ENCODE measurements at regions not wholly inside any gene's neighbourhood (a gene's known extent, or its start where the extent isn't known, plus 50 kb on each side); places are given as distances from the start of the nearest gene placed in this dataset.

DNA sequence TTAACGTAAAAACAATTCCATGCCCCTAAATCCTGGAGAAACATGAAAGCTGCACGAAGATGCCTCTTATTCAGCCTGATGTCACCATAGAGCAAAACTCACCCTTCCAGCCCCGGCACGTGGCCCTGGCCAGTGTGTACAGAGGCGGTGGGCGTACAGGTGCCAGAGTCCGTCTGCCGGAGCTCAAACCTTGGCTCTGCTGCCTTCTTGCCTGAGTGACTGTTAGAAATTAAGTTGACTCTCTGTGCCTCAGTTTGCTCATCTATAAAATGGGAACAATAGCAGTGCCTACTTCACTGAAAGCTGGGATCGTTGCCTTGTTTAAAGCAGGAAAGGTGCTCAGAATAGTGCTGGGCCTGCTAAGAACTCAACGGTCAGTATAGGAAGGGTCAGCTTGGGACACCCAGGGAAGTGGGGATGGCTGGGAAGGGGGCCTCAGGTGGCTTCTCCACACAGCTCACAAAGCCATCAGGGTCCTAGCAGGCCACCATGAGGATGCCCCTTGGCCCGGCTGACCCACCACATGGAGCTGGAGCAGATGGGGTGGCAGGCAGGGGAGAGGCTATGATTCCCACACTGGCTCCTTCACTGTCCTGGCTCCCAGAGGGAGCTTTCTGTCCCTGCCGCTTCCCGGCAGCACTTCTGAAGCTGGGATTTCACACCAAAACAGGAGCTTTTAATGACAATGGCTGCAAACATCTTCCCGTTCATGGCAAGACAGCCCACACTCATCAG lies 237.2 kb downstream of the NPHP4 start:
- BruUV-seq (replicated peaks), result no TSS peak
- SMC1A ChIA-PET (ENCODE audit: uncharacterized antibody, unreplicated experiment), result interaction anchor here (0.6 kb wide), 1 partner anchor 602 kb away, joined by 3 read pairs; no protein-coding TSS in a partner anchor
- no peak for FAIRE-seq

More for the DNA sequence above, 237.2 kb downstream of the NPHP4 start:
- Histone ChIP-seq H3K79me2 (ENCODE audit: control insufficient read depth, insufficient read depth, low read length) (no peaks in the 10 kb centered on the region), H4K20me1 (ENCODE audit: control insufficient read depth, insufficient read depth) (no peaks in the 10 kb centered on the region), H3K4me2 (ENCODE audit: control insufficient read depth, insufficient read depth) (no peak overlapping the region), H3K9me3 (replicated peaks; ENCODE audit: control insufficient read depth, insufficient read depth, low read length) (no peaks in the 10 kb centered on the region), H3K27ac (ENCODE audit: control insufficient read depth, insufficient read depth) (no peak overlapping the region), H2AFZ (ENCODE audit: control insufficient read depth, low read depth, low read length) (no peak overlapping the region), H3K4me1 (ENCODE audit: control insufficient read depth, insufficient read depth, low read length) (no peaks in the 10 kb centered on the region), H3K9ac (ENCODE audit: control insufficient read depth, insufficient read depth, low read length) (no peak overlapping the region), H3K4me3 (no peak overlapping the region), H3K27me3 (replicated peaks in 1 of 2; ENCODE audit: control insufficient read depth in 2 of 2, insufficient read depth in 2 of 2, low read length in 1 of 2) (no peaks in the 10 kb centered on the region; a peak in 1 of 4 replicates), H3K36me3 (ENCODE audit: control insufficient read depth in 2 of 2, insufficient read depth in 2 of 2, low read length in 1 of 2) (no peaks in the 10 kb centered on the region)
- in situ Hi-C loops (cut with MboI), result no loop called here
- WGBS (ENCODE audit: insufficient coverage, insufficient replicate concordance, low lambda C conversion rate, missing lambda C conversion rate), result 32% methylated on average over 14 of the region's 14 CpGs
- no peak for ATAC-seq
- TF ChIP-seq IKZF1 (conservative IDR thresholded peaks at IDR 0.05), result no peak
- TF ChIP-seq, protein P1, sequence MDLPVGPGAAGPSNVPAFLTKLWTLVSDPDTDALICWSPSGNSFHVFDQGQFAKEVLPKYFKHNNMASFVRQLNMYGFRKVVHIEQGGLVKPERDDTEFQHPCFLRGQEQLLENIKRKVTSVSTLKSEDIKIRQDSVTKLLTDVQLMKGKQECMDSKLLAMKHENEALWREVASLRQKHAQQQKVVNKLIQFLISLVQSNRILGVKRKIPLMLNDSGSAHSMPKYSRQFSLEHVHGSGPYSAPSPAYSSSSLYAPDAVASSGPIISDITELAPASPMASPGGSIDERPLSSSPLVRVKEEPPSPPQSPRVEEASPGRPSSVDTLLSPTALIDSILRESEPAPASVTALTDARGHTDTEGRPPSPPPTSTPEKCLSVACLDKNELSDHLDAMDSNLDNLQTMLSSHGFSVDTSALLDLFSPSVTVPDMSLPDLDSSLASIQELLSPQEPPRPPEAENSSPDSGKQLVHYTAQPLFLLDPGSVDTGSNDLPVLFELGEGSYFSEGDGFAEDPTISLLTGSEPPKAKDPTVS (IDR thresholded peaks at IDR 0.05; ENCODE audit: low read depth, low read length), result no peak
- TF ChIP-seq ASH2L (IDR thresholded peaks at IDR 0.05; ENCODE audit: borderline replicate concordance, low read depth), result no peak
- no peak for TF ChIP-seq RB1 (IDR thresholded peaks at IDR 0.05; ENCODE audit: borderline replicate concordance)
- TF ChIP-seq, protein P2, sequence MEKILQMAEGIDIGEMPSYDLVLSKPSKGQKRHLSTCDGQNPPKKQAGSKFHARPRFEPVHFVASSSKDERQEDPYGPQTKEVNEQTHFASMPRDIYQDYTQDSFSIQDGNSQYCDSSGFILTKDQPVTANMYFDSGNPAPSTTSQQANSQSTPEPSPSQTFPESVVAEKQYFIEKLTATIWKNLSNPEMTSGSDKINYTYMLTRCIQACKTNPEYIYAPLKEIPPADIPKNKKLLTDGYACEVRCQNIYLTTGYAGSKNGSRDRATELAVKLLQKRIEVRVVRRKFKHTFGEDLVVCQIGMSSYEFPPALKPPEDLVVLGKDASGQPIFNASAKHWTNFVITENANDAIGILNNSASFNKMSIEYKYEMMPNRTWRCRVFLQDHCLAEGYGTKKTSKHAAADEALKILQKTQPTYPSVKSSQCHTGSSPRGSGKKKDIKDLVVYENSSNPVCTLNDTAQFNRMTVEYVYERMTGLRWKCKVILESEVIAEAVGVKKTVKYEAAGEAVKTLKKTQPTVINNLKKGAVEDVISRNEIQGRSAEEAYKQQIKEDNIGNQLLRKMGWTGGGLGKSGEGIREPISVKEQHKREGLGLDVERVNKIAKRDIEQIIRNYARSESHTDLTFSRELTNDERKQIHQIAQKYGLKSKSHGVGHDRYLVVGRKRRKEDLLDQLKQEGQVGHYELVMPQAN (conservative IDR thresholded peaks at IDR 0.05), result no peak
- no peak for TF ChIP-seq POLR2AphosphoS5 (IDR thresholded peaks at IDR 0.05; ENCODE audit: low read length)
- TF ChIP-seq, protein P3, sequence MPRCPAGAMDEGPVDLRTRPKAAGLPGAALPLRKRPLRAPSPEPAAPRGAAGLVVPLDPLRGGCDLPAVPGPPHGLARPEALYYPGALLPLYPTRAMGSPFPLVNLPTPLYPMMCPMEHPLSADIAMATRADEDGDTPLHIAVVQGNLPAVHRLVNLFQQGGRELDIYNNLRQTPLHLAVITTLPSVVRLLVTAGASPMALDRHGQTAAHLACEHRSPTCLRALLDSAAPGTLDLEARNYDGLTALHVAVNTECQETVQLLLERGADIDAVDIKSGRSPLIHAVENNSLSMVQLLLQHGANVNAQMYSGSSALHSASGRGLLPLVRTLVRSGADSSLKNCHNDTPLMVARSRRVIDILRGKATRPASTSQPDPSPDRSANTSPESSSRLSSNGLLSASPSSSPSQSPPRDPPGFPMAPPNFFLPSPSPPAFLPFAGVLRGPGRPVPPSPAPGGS (IDR thresholded peaks at IDR 0.05; ENCODE audit: borderline replicate concordance, insufficient read depth, low read depth, low read length, poor library complexity, severe bottlenecking), result no peak
- TF ChIP-seq WRNIP1 (IDR thresholded peaks at IDR 0.05; ENCODE audit: borderline replicate concordance, low read depth, low read length), result no peak
- TF ChIP-seq EP300 (IDR thresholded peaks at IDR 0.05; ENCODE audit: borderline replicate concordance in 1 of 2, control insufficient read depth in 1 of 2, low read depth in 2 of 2, low read length in 2 of 2), result no peak
- TF ChIP-seq SP1 (IDR thresholded peaks at IDR 0.05; ENCODE audit: low read depth, low read length), result no peak
- TF ChIP-seq, protein P4, sequence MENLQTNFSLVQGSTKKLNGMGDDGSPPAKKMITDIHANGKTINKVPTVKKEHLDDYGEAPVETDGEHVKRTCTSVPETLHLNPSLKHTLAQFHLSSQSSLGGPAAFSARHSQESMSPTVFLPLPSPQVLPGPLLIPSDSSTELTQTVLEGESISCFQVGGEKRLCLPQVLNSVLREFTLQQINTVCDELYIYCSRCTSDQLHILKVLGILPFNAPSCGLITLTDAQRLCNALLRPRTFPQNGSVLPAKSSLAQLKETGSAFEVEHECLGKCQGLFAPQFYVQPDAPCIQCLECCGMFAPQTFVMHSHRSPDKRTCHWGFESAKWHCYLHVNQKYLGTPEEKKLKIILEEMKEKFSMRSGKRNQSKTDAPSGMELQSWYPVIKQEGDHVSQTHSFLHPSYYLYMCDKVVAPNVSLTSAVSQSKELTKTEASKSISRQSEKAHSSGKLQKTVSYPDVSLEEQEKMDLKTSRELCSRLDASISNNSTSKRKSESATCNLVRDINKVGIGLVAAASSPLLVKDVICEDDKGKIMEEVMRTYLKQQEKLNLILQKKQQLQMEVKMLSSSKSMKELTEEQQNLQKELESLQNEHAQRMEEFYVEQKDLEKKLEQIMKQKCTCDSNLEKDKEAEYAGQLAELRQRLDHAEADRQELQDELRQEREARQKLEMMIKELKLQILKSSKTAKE (IDR thresholded peaks at IDR 0.05; ENCODE audit: low read depth, poor library complexity, severe bottlenecking), result no peak
- intact Hi-C loops (cut with micrococcal nuclease; ENCODE audit: unreplicated experiment), result no loop called here
- ChIA-PET RAD21 (ENCODE audit: unreplicated experiment) (interaction anchor here (0.7 kb wide), 1 partner anchor 104 kb away, joined by 3 read pairs; no protein-coding TSS in a partner anchor), POLR2A (no interaction called here), CTCF (interaction anchor here (1.5 kb wide), 1 partner anchor 9 kb away, joined by 3 read pairs; no protein-coding TSS in a partner anchor)
- no peak for DNase-seq (ENCODE audit: low read depth, low spot score)
